NCI-H2029 treated with DMSO at 0.1 percent for 48 hours (cell line): ENCODE measurements at regions not wholly inside any gene's neighbourhood (a gene's known extent, or its start where the extent isn't known, plus 50 kb on each side); places are given as distances from the start of the nearest gene placed in this dataset.

ENCODE experiments used
- DNase-seq: peaks from one replicate; lab custom pipeline; 2025; lab: John Stamatoyannopoulos, UW

DNA sequence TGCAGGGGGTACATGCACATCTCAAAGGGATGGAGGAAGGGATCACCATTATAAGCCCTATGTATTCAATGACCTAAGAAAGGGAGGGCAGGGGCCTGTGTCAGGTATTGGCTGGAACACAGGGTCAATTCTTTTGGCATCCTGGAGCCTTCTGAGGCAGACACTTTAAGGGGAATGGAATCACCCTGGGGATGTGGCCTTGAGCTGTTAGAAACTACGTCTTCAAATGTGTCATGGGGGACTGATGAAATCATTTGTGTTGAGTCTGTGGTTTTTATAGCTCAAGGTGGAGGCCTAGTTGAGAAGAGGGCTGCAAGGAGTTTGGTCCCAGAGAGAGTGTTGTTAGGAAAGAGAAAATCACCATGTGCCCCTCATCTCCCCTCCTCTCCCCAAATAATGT lies 206.1 kb upstream of the CELF2 start:
- no peak for DNase-seq

GRCh38 chr10:10813656-10814055 lies 204.0 kb upstream of the CELF2 start:
- no peak for DNase-seq

- DNase-seq: no peak
These were observed 203.6 kb upstream of the CELF2 start for GRCh38 chr10:10814069-10814468.

GRCh38 chr10:10816447-10816846 lies 201.2 kb upstream of the CELF2 start:
- DNase-seq: no peak

DNA sequence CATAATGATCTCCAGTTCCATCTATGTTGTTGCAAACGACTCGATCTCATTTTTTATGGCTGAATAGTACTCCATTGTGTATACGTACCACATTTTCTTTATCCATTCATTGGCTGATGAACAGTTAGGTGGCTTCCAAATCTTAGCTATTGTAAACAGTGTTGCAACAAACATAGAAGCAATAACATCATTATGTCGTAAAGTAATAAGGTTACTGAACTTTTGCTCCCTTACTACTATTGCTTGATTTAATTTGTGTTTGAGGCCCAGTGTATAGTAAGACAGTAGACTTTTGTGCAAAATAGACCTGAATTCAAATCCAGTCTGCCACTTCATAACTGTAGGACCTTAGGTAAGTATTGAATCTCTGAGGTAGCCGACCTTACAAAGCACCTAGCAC lies 200.1 kb upstream of the CELF2 start:
- DNase-seq: no peak

GRCh38 chr10:10818082-10818481 lies 199.6 kb upstream of the CELF2 start:
- DNase-seq: no peak

GRCh38 chr10:10819206-10819856 lies 198.3 kb upstream of the CELF2 start:
- DNase-seq: no peak

DNA sequence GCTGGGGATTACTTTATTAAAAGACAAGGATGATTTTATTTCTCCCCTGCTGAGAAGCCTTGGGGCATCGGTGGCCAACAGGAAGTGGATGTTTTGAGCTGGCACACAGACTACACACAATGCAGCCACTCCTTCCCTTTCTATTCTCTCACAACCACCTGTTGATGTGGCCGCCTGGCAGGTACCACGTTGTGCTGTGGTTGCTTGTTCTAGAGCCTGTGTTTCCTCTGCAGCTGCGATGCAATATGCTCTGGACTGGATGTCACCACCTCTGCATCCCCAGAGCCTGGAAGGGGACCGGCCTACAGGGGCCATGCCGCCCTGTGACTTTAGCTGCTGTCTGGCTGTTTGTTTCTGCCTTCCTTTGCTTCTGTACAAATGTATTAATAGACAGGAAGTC lies 195.7 kb upstream of the CELF2 start:
- no peak for DNase-seq

DNA sequence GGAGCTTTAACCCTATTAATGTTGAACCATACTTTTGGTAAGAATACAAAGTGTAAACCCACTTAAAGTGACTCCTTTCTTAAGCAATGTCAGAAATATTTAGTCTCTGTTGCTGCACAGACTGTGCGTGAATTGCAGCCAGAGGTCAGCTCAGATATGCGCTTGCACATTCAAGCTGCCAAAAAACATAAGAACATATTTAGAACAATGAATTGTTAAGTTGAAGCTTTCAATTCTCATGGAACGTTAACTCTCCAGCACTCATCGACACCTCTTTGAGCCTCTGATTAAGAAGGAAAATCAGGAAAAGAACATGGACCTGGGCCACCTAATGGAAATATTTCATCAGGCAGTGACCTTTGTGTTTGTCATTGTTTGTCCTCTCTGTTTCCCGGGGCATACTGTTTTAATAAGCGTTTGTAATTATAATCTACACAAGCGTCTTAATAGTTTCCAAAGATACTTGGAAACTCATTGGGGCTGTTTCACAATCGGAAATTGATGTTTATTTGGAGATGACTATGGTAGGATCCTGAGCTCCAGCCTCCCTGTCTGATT lies 193.0 kb upstream of the CELF2 start:
- DNase-seq: no peak

DNA sequence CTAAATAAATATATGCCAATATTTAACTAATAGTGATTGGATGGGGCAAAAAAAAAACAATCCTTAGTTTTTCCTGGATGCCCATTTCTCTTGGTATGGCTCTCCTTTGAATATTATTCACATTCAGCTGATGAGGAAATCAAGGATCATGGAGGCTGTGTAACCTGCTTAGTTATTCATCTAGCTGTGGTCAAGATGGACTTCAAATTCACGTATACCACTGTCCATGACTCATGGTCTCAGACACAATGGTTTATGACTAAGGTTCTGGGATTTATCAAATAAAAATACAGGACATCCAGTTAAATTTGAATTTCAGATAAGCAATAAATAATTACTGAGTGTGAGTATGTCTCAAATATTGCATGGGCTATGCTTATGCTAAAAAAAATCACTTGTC lies 191.5 kb upstream of the CELF2 start:
- DNase-seq: no peak

DNA sequence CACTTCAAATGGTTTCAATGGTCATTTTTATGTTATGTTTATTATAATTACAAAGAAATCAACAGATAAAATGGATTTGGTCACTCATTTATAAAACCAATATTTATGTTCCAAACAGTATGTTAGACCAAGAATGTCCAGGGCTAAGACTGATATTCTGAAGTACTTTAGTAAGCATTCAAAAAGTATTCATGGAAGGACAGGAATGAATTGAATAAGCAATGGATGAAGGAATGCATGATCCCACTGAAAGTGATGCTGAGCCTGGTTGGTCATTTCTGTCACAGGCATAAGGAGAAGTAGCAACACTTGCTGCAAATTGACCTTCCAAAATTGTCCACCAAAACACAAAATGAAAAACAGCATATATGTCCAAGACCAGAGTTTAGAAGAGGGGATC lies 189.0 kb upstream of the CELF2 start:
- DNase-seq: no peak

- DNase-seq: no peak
These were observed 188.1 kb upstream of the CELF2 start for GRCh38 chr10:10829576-10829975.

DNA sequence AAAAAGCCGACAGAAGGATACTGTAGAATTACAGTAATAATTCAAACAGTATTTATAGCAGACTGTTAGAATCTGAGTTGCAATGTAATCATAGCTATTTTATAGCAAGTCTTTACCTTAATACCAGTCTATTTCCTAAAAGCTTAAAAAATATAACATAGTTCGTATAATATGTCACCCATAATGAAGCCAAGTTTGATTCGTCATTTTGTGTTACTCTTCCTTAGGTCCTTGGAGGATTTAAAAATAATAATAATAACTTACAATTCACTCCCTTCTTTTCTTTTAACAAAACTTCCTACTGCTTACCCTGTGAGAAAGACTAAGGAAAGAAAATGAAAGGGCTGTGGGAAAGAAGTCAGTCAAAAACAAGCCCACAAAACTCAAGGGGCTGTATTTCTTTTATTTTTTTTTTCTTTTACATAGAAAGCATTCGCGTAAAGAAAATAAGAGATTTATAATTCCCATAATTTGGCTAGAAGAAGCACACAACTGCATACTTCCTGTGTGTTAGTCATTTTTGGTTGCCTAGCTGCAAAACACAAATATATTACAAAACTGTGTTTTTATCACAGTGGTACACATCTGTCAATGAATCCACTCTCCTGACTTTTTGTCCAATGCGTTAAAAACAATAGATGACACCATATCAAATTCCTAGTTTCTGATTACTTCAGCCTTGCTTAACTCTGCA lies 187.2 kb upstream of the CELF2 start:
- DNase-seq: no peak

DNA sequence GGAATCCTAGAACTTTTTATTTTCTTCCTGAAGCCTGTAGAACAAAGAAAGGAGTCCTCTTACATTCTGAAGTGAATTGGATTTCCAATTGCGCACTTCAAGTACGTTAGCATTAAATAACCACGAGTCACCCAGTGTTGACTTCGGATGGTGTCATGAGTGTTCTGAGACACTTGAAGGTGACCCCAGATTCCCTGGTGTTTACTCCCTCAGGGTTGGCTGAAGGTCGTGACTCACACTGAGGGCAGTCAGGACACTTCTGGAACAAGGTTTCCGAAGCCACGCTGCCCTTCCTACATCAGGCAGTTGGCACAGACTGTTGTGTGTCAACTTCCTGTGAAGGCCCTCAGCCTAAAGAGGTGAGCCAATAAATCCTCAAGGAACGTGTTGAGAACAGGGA lies 186.6 kb upstream of the CELF2 start:
- no peak for DNase-seq

DNA sequence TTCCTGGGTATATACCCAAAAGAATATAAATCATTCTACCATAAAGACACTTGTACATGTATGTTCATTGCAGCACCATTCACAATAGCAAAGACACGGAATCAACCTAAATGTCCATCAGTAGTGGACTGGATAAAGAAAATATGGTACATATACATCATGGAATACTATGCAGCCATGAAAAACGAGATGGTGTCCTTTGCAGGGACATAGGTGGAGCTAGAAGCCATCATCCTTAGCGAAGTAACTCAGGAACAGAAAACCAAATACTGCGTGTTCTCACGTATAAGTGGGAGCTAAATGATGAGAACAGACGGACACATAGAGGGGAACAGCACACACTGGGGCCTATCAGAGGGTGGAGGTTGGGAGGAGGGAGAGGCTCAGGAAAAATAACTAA lies 183.7 kb upstream of the CELF2 start:
- no peak for DNase-seq

GRCh38 chr10:10844251-10844650 lies 173.4 kb upstream of the CELF2 start:
- DNase-seq: no peak

GRCh38 chr10:10845185-10845584 lies 172.5 kb upstream of the CELF2 start:
- no peak for DNase-seq

DNA sequence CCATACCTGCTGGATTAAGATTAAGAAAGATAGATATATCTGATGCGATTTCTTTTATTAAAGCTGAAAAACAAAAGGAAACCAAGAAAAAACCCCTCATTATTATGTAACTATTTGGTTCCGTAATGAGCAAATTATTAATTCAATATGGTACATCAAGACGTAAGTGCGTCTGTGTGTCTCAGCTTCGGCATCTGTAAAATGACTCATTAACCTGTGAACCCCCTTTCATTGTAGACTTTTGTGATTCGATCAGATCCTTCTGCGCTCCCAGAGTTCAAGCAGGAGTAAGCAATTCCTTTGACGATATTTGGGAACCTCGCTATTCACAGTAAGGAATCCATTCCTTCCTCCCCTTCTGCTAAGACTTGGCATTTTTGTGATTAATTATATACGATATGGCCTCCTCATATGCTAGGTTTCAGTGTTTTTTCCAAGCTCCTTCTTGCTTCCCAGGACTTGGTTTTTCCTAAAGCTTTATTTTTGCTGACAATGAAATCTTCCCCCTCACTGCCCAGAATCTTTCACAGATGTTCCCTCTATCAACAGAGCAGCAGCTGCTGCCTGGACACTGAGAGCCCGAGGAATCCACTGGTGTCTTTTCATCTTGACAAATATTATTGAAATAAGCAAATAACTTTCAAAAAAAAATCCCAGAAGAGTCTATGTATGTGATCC lies 171.7 kb upstream of the CELF2 start:
- DNase-seq: no peak

GRCh38 chr10:10846504-10846900 lies 171.2 kb upstream of the CELF2 start:
- DNase-seq: no peak

GRCh38 chr10:10847387-10847786 lies 170.3 kb upstream of the CELF2 start:
- DNase-seq: no peak

DNA sequence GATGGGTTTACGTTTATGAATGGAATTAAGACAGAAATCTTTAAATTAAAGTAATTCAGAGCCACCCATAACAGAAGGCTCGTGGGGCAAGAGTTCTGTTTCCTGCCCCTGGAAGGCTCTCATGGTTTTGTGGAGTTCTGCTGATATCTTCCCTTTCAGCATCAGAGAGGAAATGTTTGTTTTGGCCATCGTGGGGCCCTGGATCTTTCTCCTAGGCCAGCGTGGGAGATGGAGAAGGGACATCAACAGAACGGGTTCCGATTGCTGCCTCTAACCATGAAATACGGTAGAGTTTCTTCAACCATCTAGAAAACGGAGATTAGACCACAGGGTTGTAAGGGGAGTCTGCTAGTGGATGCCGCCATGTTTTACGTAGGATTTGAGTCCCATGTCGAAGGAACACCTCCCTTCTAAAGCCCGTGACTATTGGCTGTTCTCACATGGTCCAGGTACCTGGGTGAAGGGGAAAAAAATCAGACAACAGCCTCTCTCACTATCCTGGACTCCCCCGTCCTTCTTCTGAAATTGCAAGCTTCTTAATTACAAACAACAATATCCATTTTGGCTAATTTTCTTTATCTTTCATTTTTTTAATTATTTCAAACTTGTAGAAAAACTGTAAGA lies 169.1 kb upstream of the CELF2 start:
- DNase-seq: no peak

DNA sequence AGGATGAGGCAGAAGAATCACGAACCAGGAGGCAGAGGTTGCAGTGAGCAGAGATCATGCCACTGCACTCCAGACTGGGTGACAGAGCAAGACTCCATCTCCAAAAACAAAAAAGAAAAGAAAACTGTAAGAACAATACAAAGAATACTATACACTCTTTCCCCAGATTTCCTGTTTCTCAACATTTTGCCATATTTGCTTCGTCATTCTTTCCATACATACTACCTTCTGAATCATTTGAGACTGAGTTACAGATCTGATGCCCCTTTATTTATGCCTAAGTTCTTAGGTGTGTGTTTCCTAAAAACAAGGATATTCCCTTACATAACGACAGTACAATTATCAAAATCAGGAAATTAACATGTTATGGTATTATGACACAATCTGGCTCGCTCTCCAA lies 168.4 kb upstream of the CELF2 start:
- DNase-seq: no peak

- no peak for DNase-seq
These were observed 167.5 kb upstream of the CELF2 start for GRCh38 chr10:10850214-10850613.
